GM06990 (cell line): ENCODE measurements at regions not wholly inside any gene's neighbourhood (a gene's known extent, or its start where the extent isn't known, plus 50 kb on each side); places are given as distances from the start of the nearest gene placed in this dataset.

Experiments
- DNase-seq: peaks from one replicate; pipeline ENCODE4 v3.0.0-alpha.2; 2011; ENCODE audit not compliant: insufficient read length; ENCODE audit errors: extremely low read depth
- H3K27me3 ChIP-seq: replicated peaks from 2 replicates; pipeline ENCODE4 v1.6.0; 2011; ENCODE audit warnings: low read length; ENCODE audit not compliant: control insufficient read depth, insufficient read depth
- H3K36me3 ChIP-seq: 2 replicates; pipeline ENCODE4 v1.5.1; 2011; ENCODE audit warnings: low read length; ENCODE audit not compliant: control insufficient read depth, insufficient read depth
- H3K4me3 ChIP-seq: replicated peaks from 2 replicates; pipeline ENCODE4 v1.5.1; 2011; ENCODE audit warnings: low read depth, mild to moderate bottlenecking, control low read depth, low read length
- CTCF ChIP-seq: IDR thresholded peaks from 2 replicates; pipeline ENCODE4 v1.5.1; 2011; ENCODE audit warnings: low read length, control low read depth, mild to moderate bottlenecking, inconsistent platforms; ENCODE audit not compliant: insufficient read depth, poor library complexity, severe bottlenecking

GRCh38 chr3:18295171-18295920 is 129.8 kb downstream of the SATB1 start:
- Histone ChIP-seq H3K27me3 (no peaks in the 10 kb centered on the region), H3K36me3 (no peaks in the 10 kb centered on the region), H3K4me3 (no peak overlapping the region)
- TF ChIP-seq CTCF = peak; percentile 91
- DNase-seq = peak; percentile 19

- H3K27me3 ChIP-seq = no peaks in the 10 kb centered on the region
- TF ChIP-seq CTCF = no peak
Observed at GRCh38 chr3:18290157-18290556, 135.0 kb downstream of the SATB1 start.

GRCh38 chr3:18288243-18288642 is 136.9 kb downstream of the SATB1 start:
- H3K27me3 ChIP-seq = no peaks in the 10 kb centered on the region

More at GRCh38 chr3:18290157-18290556, 135.0 kb downstream of the SATB1 start:
- Histone ChIP-seq H3K36me3 (no peaks in the 10 kb centered on the region), H3K4me3 (no peak overlapping the region)
- no peak for DNase-seq

GRCh38 chr3:18284716-18285115 is 140.4 kb downstream of the SATB1 start:
- DNase-seq = no peak
- Histone ChIP-seq H3K36me3 (no peaks in the 10 kb centered on the region), H3K27me3 (no peaks in the 10 kb centered on the region)

More at GRCh38 chr3:18288243-18288642, 136.9 kb downstream of the SATB1 start:
- no peaks in the 10 kb centered on the region for H3K36me3 ChIP-seq
- no peak overlapping the region for H3K4me3 ChIP-seq
- TF ChIP-seq CTCF = no peak
- no peak for DNase-seq

GRCh38 chr3:18283680-18284079 is 141.5 kb downstream of the SATB1 start:
- Histone ChIP-seq H3K27me3 (no peaks in the 10 kb centered on the region), H3K4me3 (no peak overlapping the region), H3K36me3 (no peaks in the 10 kb centered on the region)
- no peak for DNase-seq
- TF ChIP-seq CTCF = no peak

More at GRCh38 chr3:18284716-18285115, 140.4 kb downstream of the SATB1 start:
- no peak for TF ChIP-seq CTCF
- H3K4me3 ChIP-seq = no peak overlapping the region
